ENCODE measurements at regions not wholly inside any gene's neighbourhood (a gene's known extent, or its start where the extent isn't known, plus 50 kb on each side); places are given as distances from the start of the nearest gene placed in this dataset.

DNA sequence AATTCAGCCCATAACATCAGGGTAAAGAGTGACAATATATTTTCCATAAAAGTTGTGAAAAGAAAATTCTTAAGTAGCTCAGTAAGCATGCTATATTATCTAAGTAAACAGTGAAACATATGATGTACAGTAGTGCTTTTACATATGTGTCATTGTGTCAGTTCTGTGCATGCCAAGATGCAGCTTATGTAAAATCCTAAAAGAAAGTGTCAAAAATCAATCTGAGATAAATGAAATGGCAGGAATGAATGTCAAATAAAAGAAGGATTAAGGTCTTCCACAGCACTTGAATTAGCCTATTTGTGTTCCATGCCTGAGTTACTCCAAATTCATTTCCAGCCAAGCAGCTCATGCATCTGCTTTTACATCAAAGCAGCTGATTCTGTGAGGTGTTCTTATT lies 452.7 kb upstream of the HS3ST1 start:
- no peaks in the 10 kb centered on the region for H3K36me3 ChIP-seq
- H3K27ac ChIP-seq = no peak overlapping the region
- no peaks in the 10 kb centered on the region for H3K27me3 ChIP-seq
- intact Hi-C loops (cut with DNase I) = no loop called here
- no peaks in the 10 kb centered on the region for H3K9me3 ChIP-seq
- H3K4me3 ChIP-seq = no peak overlapping the region
- H3K4me1 ChIP-seq = no peaks in the 10 kb centered on the region
- DNase-seq = no peak
- TF ChIP-seq, protein P1, sequence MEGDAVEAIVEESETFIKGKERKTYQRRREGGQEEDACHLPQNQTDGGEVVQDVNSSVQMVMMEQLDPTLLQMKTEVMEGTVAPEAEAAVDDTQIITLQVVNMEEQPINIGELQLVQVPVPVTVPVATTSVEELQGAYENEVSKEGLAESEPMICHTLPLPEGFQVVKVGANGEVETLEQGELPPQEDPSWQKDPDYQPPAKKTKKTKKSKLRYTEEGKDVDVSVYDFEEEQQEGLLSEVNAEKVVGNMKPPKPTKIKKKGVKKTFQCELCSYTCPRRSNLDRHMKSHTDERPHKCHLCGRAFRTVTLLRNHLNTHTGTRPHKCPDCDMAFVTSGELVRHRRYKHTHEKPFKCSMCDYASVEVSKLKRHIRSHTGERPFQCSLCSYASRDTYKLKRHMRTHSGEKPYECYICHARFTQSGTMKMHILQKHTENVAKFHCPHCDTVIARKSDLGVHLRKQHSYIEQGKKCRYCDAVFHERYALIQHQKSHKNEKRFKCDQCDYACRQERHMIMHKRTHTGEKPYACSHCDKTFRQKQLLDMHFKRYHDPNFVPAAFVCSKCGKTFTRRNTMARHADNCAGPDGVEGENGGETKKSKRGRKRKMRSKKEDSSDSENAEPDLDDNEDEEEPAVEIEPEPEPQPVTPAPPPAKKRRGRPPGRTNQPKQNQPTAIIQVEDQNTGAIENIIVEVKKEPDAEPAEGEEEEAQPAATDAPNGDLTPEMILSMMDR (IDR thresholded peaks at IDR 0.05) = no peak
- no peak for ATAC-seq

DNA sequence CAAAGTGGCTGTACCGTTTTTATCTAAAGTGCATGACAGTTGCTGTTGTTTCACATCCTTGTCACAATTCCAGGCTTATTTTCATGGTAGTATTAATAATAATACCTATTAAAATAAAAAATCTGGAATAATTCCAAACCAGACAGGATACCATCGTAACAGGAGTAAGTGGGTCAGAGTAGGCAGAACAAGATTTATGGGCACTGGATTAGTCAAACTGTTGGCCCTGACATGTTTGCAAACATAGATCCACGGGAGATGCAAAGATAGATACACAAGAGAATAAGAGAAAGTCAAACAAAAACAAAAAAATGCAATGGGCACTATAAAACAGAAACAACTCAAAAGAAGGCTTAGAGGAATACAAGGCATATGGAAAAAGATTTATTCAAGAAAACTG lies 449.5 kb upstream of the HS3ST1 start:
- no peaks in the 10 kb centered on the region for H3K4me1 ChIP-seq
- no peaks in the 10 kb centered on the region for H3K9me3 ChIP-seq
- H3K27ac ChIP-seq = no peak overlapping the region
- no peaks in the 10 kb centered on the region for H3K27me3 ChIP-seq
- DNase-seq (no peak), ATAC-seq (no peak)
- intact Hi-C loops (cut with DNase I) = no loop called here
- no peak overlapping the region for H3K4me3 ChIP-seq
- no peaks in the 10 kb centered on the region for H3K36me3 ChIP-seq
- TF ChIP-seq, protein P1 (IDR thresholded peaks at IDR 0.05) = no peak

DNA sequence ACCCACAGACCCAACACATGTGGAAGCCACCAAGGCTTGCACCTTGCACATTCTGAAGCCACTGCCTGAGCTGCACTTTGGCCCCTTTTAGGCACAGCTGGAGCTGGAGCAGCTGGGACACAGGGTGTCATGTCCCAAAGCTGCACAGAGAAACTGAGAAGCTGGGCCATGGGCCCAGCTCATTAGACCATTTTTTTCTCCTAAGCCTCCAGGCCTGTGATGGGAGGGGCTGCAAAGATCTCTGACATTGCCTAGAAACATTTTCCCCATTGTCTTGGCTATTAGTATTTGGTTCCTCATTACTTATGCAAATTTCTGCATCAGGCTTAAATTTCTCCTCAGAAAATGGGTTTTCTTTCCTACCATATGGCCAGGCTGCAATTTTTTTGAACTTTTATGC lies 447.4 kb upstream of the HS3ST1 start:
- Histone ChIP-seq H3K27ac (no peak overlapping the region), H3K9me3 (no peaks in the 10 kb centered on the region), H3K4me3 (no peak overlapping the region), H3K4me1 (no peaks in the 10 kb centered on the region), H3K27me3 (no peaks in the 10 kb centered on the region), H3K36me3 (no peaks in the 10 kb centered on the region)
- ATAC-seq (no peak), DNase-seq (no peak)
- intact Hi-C loops (cut with DNase I) = no loop called here
- TF ChIP-seq, protein P1 (IDR thresholded peaks at IDR 0.05) = no peak

DNA sequence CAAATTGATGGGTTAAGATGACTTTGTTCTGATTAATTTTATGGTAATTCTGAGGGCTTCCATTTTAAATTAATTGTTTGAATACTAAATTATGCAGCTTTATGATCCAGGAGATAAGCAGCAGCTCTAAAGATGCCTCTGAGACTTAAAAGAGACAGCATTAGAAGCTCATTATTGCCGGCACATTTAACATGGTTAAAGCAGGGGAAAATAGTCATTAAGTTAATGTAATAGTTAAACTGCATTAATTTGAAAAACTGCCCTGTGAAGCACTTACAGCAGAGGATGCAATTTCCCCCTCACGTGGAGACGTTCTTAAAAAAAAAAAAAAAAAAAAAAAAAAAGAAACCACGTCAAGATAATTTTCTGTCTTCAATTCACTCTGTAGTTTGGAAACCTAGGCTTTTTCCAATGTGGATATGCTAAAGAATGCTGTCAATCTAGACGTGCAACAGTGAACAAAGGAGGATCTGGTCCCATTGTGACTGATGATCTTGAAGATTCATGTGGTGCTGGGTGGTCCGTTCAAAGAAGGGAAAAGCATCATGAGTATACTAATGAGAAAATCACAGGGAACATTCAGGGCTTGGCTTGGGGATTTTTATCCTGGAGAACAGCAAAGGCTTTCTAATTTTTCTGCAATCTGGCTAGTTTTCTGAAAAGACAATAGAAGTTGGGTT lies 440.6 kb upstream of the HS3ST1 start:
- Histone ChIP-seq H3K9me3 (no peaks in the 10 kb centered on the region), H3K4me3 (no peak overlapping the region), H3K36me3 (no peaks in the 10 kb centered on the region), H3K4me1 (peaks cover 8% of the 10 kb centered on the region), H3K27ac (no peak overlapping the region), H3K27me3 (no peaks in the 10 kb centered on the region)
- TF ChIP-seq, protein P1 (IDR thresholded peaks at IDR 0.05) = no peak
- DNase-seq (no peak), ATAC-seq (no peak)
- intact Hi-C loops (cut with DNase I) = no loop called here

DNA sequence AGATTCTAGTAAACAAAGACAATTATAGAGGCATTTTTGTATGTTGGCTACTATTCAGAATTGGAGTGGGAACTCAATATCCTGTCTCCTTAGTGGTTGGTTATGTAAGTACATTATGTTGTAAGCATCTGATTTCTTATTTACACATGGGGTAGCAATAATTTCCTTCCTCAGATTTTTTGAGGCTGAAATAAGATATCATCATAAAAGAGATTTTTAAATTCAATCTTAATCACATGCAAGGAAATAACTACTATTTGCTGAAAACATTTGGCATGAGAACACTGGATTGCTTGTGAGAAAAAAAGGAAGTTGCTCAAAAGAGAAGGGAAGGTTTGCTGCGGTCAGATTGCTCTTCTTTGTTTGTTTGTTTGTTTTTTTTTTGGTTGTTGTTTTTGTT lies 437.7 kb upstream of the HS3ST1 start:
- H3K36me3 ChIP-seq = no peaks in the 10 kb centered on the region
- no peaks in the 10 kb centered on the region for H3K27me3 ChIP-seq
- no peaks in the 10 kb centered on the region for H3K9me3 ChIP-seq
- intact Hi-C loops (cut with DNase I) = no loop called here
- no peak for ATAC-seq
- no peak overlapping the region for H3K27ac ChIP-seq
- no peak overlapping the region for H3K4me3 ChIP-seq
- TF ChIP-seq, protein P1 (IDR thresholded peaks at IDR 0.05) = no peak
- DNase-seq = no peak
- H3K4me1 ChIP-seq = peaks cover 8% of the 10 kb centered on the region

DNA sequence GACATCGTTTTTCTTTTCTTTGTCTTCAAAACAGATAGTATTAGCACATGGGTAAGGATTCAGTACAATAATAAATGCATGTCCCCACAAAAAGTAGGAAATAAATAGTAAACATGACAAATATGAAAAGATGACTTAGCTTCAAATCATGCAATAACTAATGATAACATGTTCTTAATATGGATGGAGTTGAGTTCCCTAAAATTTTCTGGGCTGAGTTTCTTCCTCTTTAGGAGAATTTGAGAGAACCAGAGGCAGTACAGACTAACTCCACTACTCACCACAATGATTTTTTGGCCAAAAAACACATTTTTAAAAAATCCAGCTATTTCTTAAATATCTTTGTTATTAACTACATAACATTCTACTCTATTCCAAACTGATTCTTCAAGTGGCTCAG lies 432.3 kb upstream of the HS3ST1 start:
- Histone ChIP-seq H3K4me1 (no peaks in the 10 kb centered on the region), H3K27ac (no peak overlapping the region), H3K4me3 (no peak overlapping the region), H3K27me3 (no peaks in the 10 kb centered on the region), H3K9me3 (no peaks in the 10 kb centered on the region), H3K36me3 (no peaks in the 10 kb centered on the region)
- DNase-seq (no peak), ATAC-seq (no peak)
- TF ChIP-seq, protein P1 (IDR thresholded peaks at IDR 0.05) = no peak
- intact Hi-C loops (cut with DNase I) = no loop called here

Data from upper lobe of right lung (tissue), 1 donor.